DND-41 (cell line): ENCODE measurements at regions not wholly inside any gene's neighbourhood (a gene's known extent, or its start where the extent isn't known, plus 50 kb on each side); places are given as distances from the start of the nearest gene placed in this dataset.

Source experiments
- ATAC-seq: fragments of 200-7000 bp; cut with Tn5 transposase; 3 replicates; pipeline ENCODE4 v1.9.1; 2021; ENCODE audit warnings: low read depth; ENCODE audit not compliant: insufficient read depth
- DNase-seq: peaks from one replicate; pipeline ENCODE4 v3.0.0-alpha.2; 2020
- H2AFZ ChIP-seq: 2 replicates; pipeline ENCODE4 v1.6.0; 2012; ENCODE audit warnings: low read depth, low read length
- H3K27ac ChIP-seq: 2 replicates; pipeline ENCODE4 v1.5.1; 2012; ENCODE audit warnings: low read length, inconsistent platforms
- H3K27me3 ChIP-seq: fragments of 200-600 bp; sonication (generic); 2 replicates; pipeline ENCODE4 v1.6.0; 2012; ENCODE audit warnings: low read length, mild to moderate bottlenecking, inconsistent platforms; ENCODE audit not compliant: insufficient read depth, poor library complexity
- H3K36me3 ChIP-seq: 2 replicates; pipeline ENCODE4 v1.5.1; 2012; ENCODE audit warnings: low read length, inconsistent platforms; ENCODE audit not compliant: insufficient read depth
- H3K4me1 ChIP-seq: 2 replicates; pipeline ENCODE4 v1.5.1; 2012; ENCODE audit warnings: mild to moderate bottlenecking, low read length; ENCODE audit not compliant: insufficient read depth
- H3K4me2 ChIP-seq: 2 replicates; pipeline ENCODE4 v1.6.0; 2012; ENCODE audit warnings: mild to moderate bottlenecking, moderate library complexity, low read length, inconsistent platforms; ENCODE audit not compliant: insufficient read depth
- H3K4me3 ChIP-seq, 2 experiments: fragments of 200-600 bp in 1 of 2; shearing (Covaris generic) in 1 of 2; 2 replicates each; pipeline ENCODE4 v1.5.1; 2012 to 2016; ENCODE audit warnings: inconsistent platforms in 2 of 2, low read length in 2 of 2, mild to moderate bottlenecking in 2 of 2, low read depth in 1 of 2, moderate library complexity in 1 of 2
- H3K79me2 ChIP-seq: 2 replicates; pipeline ENCODE4 v1.6.0; 2012; ENCODE audit warnings: low read length, inconsistent platforms; ENCODE audit not compliant: insufficient read depth
- H3K9ac ChIP-seq: 2 replicates; pipeline ENCODE4 v1.6.0; 2012; ENCODE audit warnings: low read depth, mild to moderate bottlenecking, inconsistent platforms, low read length, moderate library complexity
- H3K9me3 ChIP-seq: 2 replicates; pipeline ENCODE4 v1.5.1; 2012; ENCODE audit warnings: low read length, moderate library complexity, mild to moderate bottlenecking, inconsistent platforms; ENCODE audit not compliant: insufficient read depth, severe bottlenecking
- H4K20me1 ChIP-seq: 2 replicates; pipeline ENCODE4 v1.6.0; 2012; ENCODE audit warnings: low read length; ENCODE audit not compliant: insufficient read depth
- CTCF ChIP-seq: IDR thresholded peaks from 2 replicates; pipeline ENCODE4 v1.5.1; 2012; ENCODE audit warnings: borderline replicate concordance, low read length, moderate library complexity, mild to moderate bottlenecking; ENCODE audit not compliant: poor library complexity, severe bottlenecking; ENCODE audit errors: extremely low read depth
- EZH2 ChIP-seq: IDR thresholded peaks from 3 replicates; pipeline ENCODE4 v1.6.1; 2012; ENCODE audit warnings: borderline replicate concordance, low read depth, mild to moderate bottlenecking, moderate library complexity, low read length, inconsistent platforms; ENCODE audit not compliant: severe bottlenecking

GRCh38 chr5:64077589-64077988 lies 88.1 kb upstream of the RNF180 start:
- ATAC-seq (no peak), DNase-seq (no peak)
- Histone ChIP-seq H3K4me3 (no peak overlapping the region), H3K27ac (no peak overlapping the region), H3K4me1 (no peaks in the 10 kb centered on the region), H2AFZ (no peak overlapping the region), H4K20me1 (no peaks in the 10 kb centered on the region), H3K27me3 (no peaks in the 10 kb centered on the region), H3K79me2 (no peaks in the 10 kb centered on the region), H3K4me2 (no peak overlapping the region), H3K9ac (no peak overlapping the region), H3K36me3 (no peaks in the 10 kb centered on the region), H3K9me3 (no peaks in the 10 kb centered on the region)
- TF ChIP-seq CTCF (no peak), EZH2 (no peak)

- Histone ChIP-seq H3K27me3 (no peaks in the 10 kb centered on the region), H3K9ac (no peak overlapping the region), H3K36me3 (no peaks in the 10 kb centered on the region), H4K20me1 (no peaks in the 10 kb centered on the region), H3K27ac (no peak overlapping the region), H3K9me3 (no peaks in the 10 kb centered on the region), H2AFZ (no peak overlapping the region), H3K4me1 (no peaks in the 10 kb centered on the region), H3K4me2 (no peak overlapping the region), H3K79me2 (no peaks in the 10 kb centered on the region), H3K4me3 (no peak overlapping the region)
- no peak for TF ChIP-seq EZH2
- peak; percentile 74 for TF ChIP-seq CTCF
- peak; percentile 55; the same call in 2 of the 3 replicates for ATAC-seq
- DNase-seq: peak; percentile 19
These were observed 91.1 kb upstream of the RNF180 start for GRCh38 chr5:64074533-64074932.

GRCh38 chr5:64069486-64069885 lies 96.2 kb upstream of the RNF180 start:
- H3K4me1 ChIP-seq: no peaks in the 10 kb centered on the region
- no peaks in the 10 kb centered on the region for H3K36me3 ChIP-seq
- H3K4me2 ChIP-seq: no peak overlapping the region
- H4K20me1 ChIP-seq: no peaks in the 10 kb centered on the region
- TF ChIP-seq EZH2 (no peak), CTCF (no peak)
- H3K4me3 ChIP-seq: no peak overlapping the region
- H3K9ac ChIP-seq: no peak overlapping the region
- no peaks in the 10 kb centered on the region for H3K27me3 ChIP-seq
- no peak for DNase-seq
- no peaks in the 10 kb centered on the region for H3K79me2 ChIP-seq
- no peaks in the 10 kb centered on the region for H3K9me3 ChIP-seq
- no peak overlapping the region for H2AFZ ChIP-seq
- H3K27ac ChIP-seq: no peak overlapping the region
- ATAC-seq: no peak

GRCh38 chr5:64050296-64050695 lies 88.1 kb upstream of the HTR1A start:
- ATAC-seq (no peak), DNase-seq (no peak)
- H3K4me1 ChIP-seq: no peaks in the 10 kb centered on the region
- TF ChIP-seq EZH2 (no peak), CTCF (no peak)
- no peak overlapping the region for H3K9ac ChIP-seq
- no peak overlapping the region for H3K27ac ChIP-seq
- H4K20me1 ChIP-seq: no peaks in the 10 kb centered on the region
- no peaks in the 10 kb centered on the region for H3K79me2 ChIP-seq
- no peaks in the 10 kb centered on the region for H3K27me3 ChIP-seq
- no peak overlapping the region for H3K4me2 ChIP-seq
- no peak overlapping the region for H3K4me3 ChIP-seq
- no peaks in the 10 kb centered on the region for H3K36me3 ChIP-seq
- H2AFZ ChIP-seq: no peak overlapping the region
- H3K9me3 ChIP-seq: peaks cover 10% of the 10 kb centered on the region
